DND-41 (cell line): ENCODE measurements at regions not wholly inside any gene's neighbourhood (a gene's known extent, or its start where the extent isn't known, plus 50 kb on each side); places are given as distances from the start of the nearest gene placed in this dataset.

Experiments used
- CTCF ChIP-seq: IDR thresholded peaks from 2 replicates; pipeline ENCODE4 v1.5.1; 2012; ENCODE audit warnings: borderline replicate concordance, low read length, moderate library complexity, mild to moderate bottlenecking; ENCODE audit not compliant: poor library complexity, severe bottlenecking; ENCODE audit errors: extremely low read depth
- EZH2 ChIP-seq: IDR thresholded peaks from 3 replicates; pipeline ENCODE4 v1.6.1; 2012; ENCODE audit warnings: borderline replicate concordance, low read depth, mild to moderate bottlenecking, moderate library complexity, low read length, inconsistent platforms; ENCODE audit not compliant: severe bottlenecking

DNA sequence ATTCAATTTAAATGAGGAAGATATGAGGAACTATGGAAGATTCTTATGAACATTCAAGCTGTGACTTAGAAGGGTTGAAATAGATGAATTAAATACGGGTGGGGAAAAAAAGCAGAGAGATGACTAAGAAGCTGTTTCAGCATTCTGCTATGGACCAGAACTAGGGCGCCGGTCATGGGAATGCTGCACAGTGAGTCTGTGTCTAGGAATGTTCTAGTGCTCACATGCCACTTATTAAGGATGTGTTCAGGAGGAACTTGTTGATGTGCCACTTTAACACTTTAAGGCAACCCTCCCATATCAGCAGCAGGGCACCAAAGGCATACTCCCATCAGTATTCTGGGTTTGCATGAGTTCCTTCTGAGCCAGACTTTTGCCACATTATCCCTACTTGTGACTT, 152.1 kb downstream of the POSTN start:
- TF ChIP-seq CTCF (no peak), EZH2 (no peak)
